Lower lobe of right lung (tissue), 2 donors: ENCODE measurements at regions not wholly inside any gene's neighbourhood (a gene's known extent, or its start where the extent isn't known, plus 50 kb on each side); places are given as distances from the start of the nearest gene placed in this dataset.
"Not testable (repeated sequence)": the region's sequence is repeated elsewhere in the genome, so short reads cannot be mapped to it uniquely, and the experiment has no call there.

Source experiments
- ATAC-seq, 2 donors: fragments of 200-7000 bp; cut with Tn5 transposase; one replicate each; pipeline ENCODE4 v1.9.1; 2020 to 2022; ENCODE audit warnings: mild to moderate bottlenecking in 2 of 2, moderate library complexity in 2 of 2
- DNase-seq: peaks from one replicate; pipeline ENCODE4 v3.0.0-alpha.2; 2020
- H3K27ac ChIP-seq: fragments of 200-600 bp; one replicate; pipeline ENCODE4 v1.8.0; 2022
- H3K27me3 ChIP-seq: fragments of 200-600 bp; one replicate; pipeline ENCODE4 v1.8.0; 2022; ENCODE audit warnings: low read depth
- H3K36me3 ChIP-seq: fragments of 200-600 bp; one replicate; pipeline ENCODE4 v1.8.0; 2022; ENCODE audit warnings: mild to moderate bottlenecking
- H3K4me1 ChIP-seq: fragments of 200-600 bp; one replicate; pipeline ENCODE4 v1.8.0; 2022
- H3K4me3 ChIP-seq: fragments of 200-600 bp; one replicate; pipeline ENCODE4 v1.8.0; 2022; ENCODE audit warnings: mild to moderate bottlenecking
- H3K9me3 ChIP-seq: fragments of 200-600 bp; one replicate; pipeline ENCODE4 v1.8.0; 2022
- CTCF ChIP-seq: fragments of 200-600 bp; IDR thresholded peaks from one replicate; pipeline ENCODE4 v1.8.0; 2022; ENCODE audit warnings: antibody characterized with exemption, mild to moderate bottlenecking
- intact Hi-C: fragments of 100-400 bp; cut with DNase I; formaldehyde crosslinking; loops from one replicate; pipeline ENCODE4 v1.11.0; 2022
- donor health status: DM: no; HTN: yes; CAD: no; lungs with severe emphysema.

GRCh38 chr7:81399471-81399870, 370.4 kb downstream of the HGF start:
- H3K36me3 ChIP-seq = no peaks in the 10 kb centered on the region
- no peaks in the 10 kb centered on the region for H3K27me3 ChIP-seq
- no peak overlapping the region for H3K4me3 ChIP-seq
- intact Hi-C loops = no loop called here
- ATAC-seq (no peak), DNase-seq (no peak)
- TF ChIP-seq CTCF = no peak
- H3K4me1 ChIP-seq = no peaks in the 10 kb centered on the region
- no peaks in the 10 kb centered on the region for H3K9me3 ChIP-seq
- no peak overlapping the region for H3K27ac ChIP-seq

- Histone ChIP-seq H3K9me3 (no peaks in the 10 kb centered on the region), H3K4me1 (no peaks in the 10 kb centered on the region), H3K36me3 (no peaks in the 10 kb centered on the region), H3K4me3 (no peak overlapping the region), H3K27me3 (no peaks in the 10 kb centered on the region), H3K27ac (no peak overlapping the region)
- no peak for TF ChIP-seq CTCF
- intact Hi-C loops = no loop called here
- DNase-seq (no peak), ATAC-seq (no peak)
Measured at GRCh38 chr7:81394029-81394428, 375.8 kb downstream of the HGF start.

DNA sequence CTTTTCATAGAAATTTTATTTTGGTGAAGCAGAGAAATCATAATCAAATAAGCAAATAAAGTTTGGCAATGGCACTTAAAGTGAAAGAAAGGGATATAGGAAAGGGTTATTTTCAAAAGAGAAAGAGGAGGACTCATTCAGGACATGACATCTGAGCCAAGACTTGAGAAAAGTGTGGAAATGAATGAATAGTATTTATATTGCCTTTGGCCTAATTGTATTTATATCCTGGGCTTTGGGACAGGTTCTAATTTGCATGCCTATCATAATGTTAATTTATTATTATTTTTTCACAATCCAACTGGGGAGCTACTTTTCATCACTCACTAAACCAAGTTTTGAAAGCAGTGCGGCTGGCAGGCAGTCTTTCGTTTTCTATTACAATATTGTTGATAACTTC, 376.8 kb downstream of the HGF start:
- no peak for DNase-seq
- Histone ChIP-seq H3K4me3 (no peak overlapping the region), H3K27ac (no peak overlapping the region), H3K27me3 (no peaks in the 10 kb centered on the region), H3K4me1 (no peaks in the 10 kb centered on the region), H3K9me3 (no peaks in the 10 kb centered on the region), H3K36me3 (no peaks in the 10 kb centered on the region)
- no peak for TF ChIP-seq CTCF
- ATAC-seq = no peak
- intact Hi-C loops = no loop called here

DNA sequence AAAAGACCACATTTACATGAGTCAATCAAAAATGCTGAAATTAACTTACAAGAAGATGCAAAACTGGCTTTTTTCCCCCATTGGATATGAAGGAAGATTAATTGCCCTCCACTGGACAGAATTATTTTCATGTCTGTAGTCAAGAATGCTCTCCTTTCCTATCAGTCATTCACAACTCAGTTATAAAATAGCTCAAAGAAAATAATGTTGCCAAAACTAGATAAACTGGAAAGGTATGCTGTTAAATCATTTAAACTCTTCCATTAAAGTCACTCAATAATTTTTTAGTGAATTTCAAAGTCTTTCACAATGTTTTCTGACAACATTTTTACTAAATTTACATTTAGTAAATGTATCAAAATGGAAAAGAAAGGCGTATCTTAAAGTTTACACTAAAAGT, 384.5 kb downstream of the HGF start:
- H3K27me3 ChIP-seq = no peaks in the 10 kb centered on the region
- intact Hi-C loops = no loop called here
- H3K4me3 ChIP-seq = no peak overlapping the region
- H3K36me3 ChIP-seq = no peaks in the 10 kb centered on the region
- H3K4me1 ChIP-seq = no peaks in the 10 kb centered on the region
- no peak for DNase-seq
- H3K9me3 ChIP-seq = no peaks in the 10 kb centered on the region
- no peak for ATAC-seq
- TF ChIP-seq CTCF = no peak
- H3K27ac ChIP-seq = no peak overlapping the region

- DNase-seq (no peak), ATAC-seq (no peak)
- Histone ChIP-seq H3K27me3 (no peaks in the 10 kb centered on the region), H3K4me3 (no peak overlapping the region), H3K27ac (no peak overlapping the region), H3K9me3 (no peaks in the 10 kb centered on the region), H3K36me3 (no peaks in the 10 kb centered on the region), H3K4me1 (no peaks in the 10 kb centered on the region)
- TF ChIP-seq CTCF = no peak
- intact Hi-C loops = no loop called here
Measured at GRCh38 chr7:81383846-81384245, 386.0 kb downstream of the HGF start.

GRCh38 chr7:81374641-81375040, 395.2 kb downstream of the HGF start:
- H3K9me3 ChIP-seq, DNase-seq, H3K36me3 ChIP-seq, H3K27me3 ChIP-seq, H3K4me3 ChIP-seq, ATAC-seq, H3K4me1 ChIP-seq, H3K27ac ChIP-seq, intact Hi-C loops: not testable (repeated sequence)
